GM12878 (cell line): ENCODE measurements at regions not wholly inside any gene's neighbourhood (a gene's known extent, or its start where the extent isn't known, plus 50 kb on each side); places are given as distances from the start of the nearest gene placed in this dataset.
"Not testable (repeated sequence)": the region's sequence is repeated elsewhere in the genome, so short reads cannot be mapped to it uniquely, and the experiment has no call there.

Experiments used
- ATAC-seq: fragments of 200-7000 bp; cut with Tn5 transposase; 3 replicates; pipeline ENCODE4 v1.9.1; 2020; ENCODE audit warnings: mild to moderate bottlenecking, moderate library complexity
- BruUV-seq: library from RNA; stranded (reverse); fragments of 400-500 nt; replicated peaks from 2 replicates; lab custom pipeline; 2021; lab: Mats Ljungman, UMichigan
- CTCF ChIA-PET: fragments of 300-600 bp; sonication (Branson Sonifier 250); formaldehyde crosslinking; extraction: SDS; loops from one replicate; lab custom pipeline; 2021; ENCODE audit warnings: inconsistent platforms; lab: Yijun Ruan, JAX
- POLR2A ChIA-PET: fragments of 350-600 bp; formaldehyde crosslinking; extraction: SDS; loops from one replicate; lab custom pipeline; 2021; ENCODE audit warnings: inconsistent platforms; lab: Charles Lee
- RAD21 ChIA-PET: fragments of 300-600 bp; sonication (Branson Sonifier 250); formaldehyde crosslinking; loops from one replicate; lab custom pipeline; 2023; ENCODE audit warnings: antibody characterized with exemption; ENCODE audit not compliant: unreplicated experiment; lab: Charles Lee
- SMC1A ChIA-PET: fragments of 300-600 bp; sonication (Branson Sonifier 250); formaldehyde crosslinking; loops from one replicate; lab custom pipeline; 2023; ENCODE audit not compliant: unreplicated experiment, uncharacterized antibody; lab: Charles Lee
- DNase-seq: peaks from one replicate; pipeline ENCODE4 v3.0.0-alpha.2; 2011; ENCODE audit warnings: low read depth, low spot score
- FAIRE-seq: peaks from 3 replicates; lab custom pipeline; 2011; peaks lifted over from hg19 to GRCh38; lab: Jason Lieb, UNC
- H2AFZ ChIP-seq: 2 replicates; pipeline ENCODE4 v1.6.0; 2011; ENCODE audit warnings: low read depth, low read length, control low read depth; ENCODE audit not compliant: control insufficient read depth
- H3K27ac ChIP-seq: 2 replicates; pipeline ENCODE4 v1.5.1; 2011; ENCODE audit warnings: control low read depth; ENCODE audit not compliant: control insufficient read depth, insufficient read depth
- H3K27me3 ChIP-seq, 2 experiments: replicated peaks in 1 of 2; 2 replicates each; pipeline versions ENCODE4 v1.6.0 to v1.6.1; 2011; ENCODE audit warnings: low read length in 1 of 2; ENCODE audit not compliant: control insufficient read depth in 2 of 2, insufficient read depth in 2 of 2
- H3K36me3 ChIP-seq, 2 experiments: 2 replicates each; pipeline ENCODE4 v1.5.1; 2011; ENCODE audit warnings: low read length in 1 of 2; ENCODE audit not compliant: control insufficient read depth in 2 of 2, insufficient read depth in 2 of 2
- H3K4me1 ChIP-seq: 2 replicates; pipeline ENCODE4 v1.6.1; 2011; ENCODE audit warnings: mild to moderate bottlenecking, low read length, moderate library complexity, mixed read lengths; ENCODE audit not compliant: control insufficient read depth, insufficient read depth
- H3K4me2 ChIP-seq: 2 replicates; pipeline ENCODE4 v1.6.0; 2011; ENCODE audit warnings: control low read depth; ENCODE audit not compliant: control insufficient read depth, insufficient read depth
- H3K4me3 ChIP-seq: fragments of 200-600 bp; sonication (generic); 2 replicates; pipeline ENCODE4 v1.5.1; 2016
- H3K79me2 ChIP-seq: 2 replicates; pipeline ENCODE4 v1.6.0; 2011; ENCODE audit warnings: low read length; ENCODE audit not compliant: control insufficient read depth, insufficient read depth
- H3K9ac ChIP-seq: 2 replicates; pipeline ENCODE4 v1.8.0; 2011; ENCODE audit warnings: low read length, control low read depth, mixed read lengths; ENCODE audit not compliant: control insufficient read depth, insufficient read depth
- H3K9me3 ChIP-seq: replicated peaks from 3 replicates; pipeline ENCODE4 v1.5.1; 2011; ENCODE audit warnings: mild to moderate bottlenecking, low read length; ENCODE audit not compliant: control insufficient read depth, insufficient read depth
- H4K20me1 ChIP-seq: 2 replicates; pipeline ENCODE4 v1.6.0; 2011; ENCODE audit not compliant: control insufficient read depth, insufficient read depth
- BCLAF1 ChIP-seq: fragments of 450-650 bp; IDR thresholded peaks from 2 replicates; pipeline ENCODE4 v1.6.1; 2017; ENCODE audit warnings: antibody characterized with exemption, mild to moderate bottlenecking, moderate library complexity
- NR2C1 ChIP-seq: fragments of 450-650 bp; IDR thresholded peaks from 2 replicates; pipeline ENCODE4 v1.6.1; 2017; ENCODE audit warnings: antibody characterized with exemption, mild to moderate bottlenecking, moderate library complexity
- NRF1 ChIP-seq: conservative IDR thresholded peaks from 2 replicates; pipeline ENCODE4 v1.6.1; 2011; ENCODE audit warnings: mild to moderate bottlenecking, low read depth, low read length, improper control_type of control experiment
- SKIL ChIP-seq: fragments of 450-650 bp; IDR thresholded peaks from 2 replicates; pipeline ENCODE4 v1.6.1; 2017; ENCODE audit warnings: mild to moderate bottlenecking, low read depth, inconsistent platforms; ENCODE audit not compliant: poor library complexity, severe bottlenecking
- ZBTB11 ChIP-seq: fragments of 450-650 bp; formaldehyde crosslinking; IDR thresholded peaks from 2 replicates; pipeline ENCODE4 v1.5.0; 2022; ENCODE audit warnings: mild to moderate bottlenecking, missing genetic modification characterization
- ZNF384 ChIP-seq: IDR thresholded peaks from 2 replicates; pipeline ENCODE4 v1.6.1; 2012; ENCODE audit warnings: low read depth, mild to moderate bottlenecking, low read length, improper control_type of control experiment, borderline replicate concordance
- WGBS: methylation state at CpG from one replicate; pipeline ENCODE4 v1.1.6; 2016; ENCODE audit warnings: low lambda C conversion rate; ENCODE audit not compliant: insufficient replicate concordance, insufficient coverage; ENCODE audit errors: missing lambda C conversion rate; 5-methylcytosine and 5-hydroxymethylcytosine counted together
- in situ Hi-C: fragments of 300-500 bp; cut with MboI; formaldehyde crosslinking; loops from 9 replicates; pipeline ENCODE4 v1.14.3; 2018; ENCODE audit warnings: mixed read lengths
- intact Hi-C: fragments of 100-400 bp; cut with micrococcal nuclease; formaldehyde crosslinking; loops from one replicate; pipeline ENCODE4 v1.14.2; 2022; ENCODE audit not compliant: unreplicated experiment

- no peak for TF ChIP-seq SKIL
Observed at GRCh38 chr5:104452550-104452949, 890.0 kb upstream of the NUDT12 start (continued).

GRCh38 chr5:104451911-104452310 is 889.3 kb upstream of the NUDT12 start:
- FAIRE-seq, SMC1A ChIA-PET, POLR2A ChIA-PET, DNase-seq, H3K4me1 ChIP-seq, H3K4me3 ChIP-seq, H3K27me3 ChIP-seq, H3K27ac ChIP-seq, H3K79me2 ChIP-seq, H3K9ac ChIP-seq, H4K20me1 ChIP-seq, in situ Hi-C loops, ATAC-seq, intact Hi-C loops, BruUV-seq, CTCF ChIA-PET, RAD21 ChIA-PET, H2AFZ ChIP-seq, H3K36me3 ChIP-seq, H3K4me2 ChIP-seq, H3K9me3 ChIP-seq: not testable (repeated sequence)
- 54% methylated on average over 28 of the region's 28 CpGs for WGBS

- H3K9me3 ChIP-seq = no peaks in the 10 kb centered on the region
- H3K79me2 ChIP-seq = no peaks in the 10 kb centered on the region
- DNase-seq (no peak), FAIRE-seq (no peak), ATAC-seq (peak; percentile 16; the same call in 1 of the 3 replicates)
- no peak overlapping the region for H3K9ac ChIP-seq
- no peaks in the 10 kb centered on the region for H3K36me3 ChIP-seq
- no peaks in the 10 kb centered on the region for H4K20me1 ChIP-seq
- in situ Hi-C loops = no loop called here
- no peak overlapping the region for H3K27ac ChIP-seq
- H2AFZ ChIP-seq = no peak overlapping the region
- ChIA-PET RAD21 (no interaction called here), CTCF (interaction anchor here (1.1 kb wide), 1 partner anchor 9 kb away, joined by 3 read pairs; no protein-coding TSS in a partner anchor), SMC1A (no interaction called here), POLR2A (no interaction called here)
- no peak overlapping the region for H3K4me2 ChIP-seq
- intact Hi-C loops = no loop called here
- no peak overlapping the region for H3K4me3 ChIP-seq
- no peaks in the 10 kb centered on the region for H3K4me1 ChIP-seq
- BruUV-seq = no TSS peak
- no peaks in the 10 kb centered on the region for H3K27me3 ChIP-seq
- WGBS = 58% methylated on average over 5 of the region's 5 CpGs
- TF ChIP-seq NR2C1 = no peak
- TF ChIP-seq NRF1 = no peak
- no peak for TF ChIP-seq BCLAF1
- TF ChIP-seq ZNF384 = no peak
- TF ChIP-seq ZBTB11 = no peak
Observed at GRCh38 chr5:104444656-104445055, 882.1 kb upstream of the NUDT12 start.
